NCI-H2081 treated with DMSO at 0.1 percent for 48 hours (cell line): ENCODE measurements at regions not wholly inside any gene's neighbourhood (a gene's known extent, or its start where the extent isn't known, plus 50 kb on each side); places are given as distances from the start of the nearest gene placed in this dataset.
"Not testable (repeated sequence)": the region's sequence is repeated elsewhere in the genome, so short reads cannot be mapped to it uniquely, and the experiment has no call there.

ENCODE experiments used
- DNase-seq: peaks from one replicate; lab custom pipeline; 2025; lab: John Stamatoyannopoulos, UW

- no peak for DNase-seq
These were observed 688.4 kb downstream of the HTR1B start for GRCh38 chr6:76774781-76775384.

- DNase-seq, result no peak
These were observed 690.3 kb downstream of the HTR1B start for GRCh38 chr6:76772951-76773350.

- DNase-seq, result no peak
These were observed 692.1 kb downstream of the HTR1B start for GRCh38 chr6:76771059-76771634.

DNA sequence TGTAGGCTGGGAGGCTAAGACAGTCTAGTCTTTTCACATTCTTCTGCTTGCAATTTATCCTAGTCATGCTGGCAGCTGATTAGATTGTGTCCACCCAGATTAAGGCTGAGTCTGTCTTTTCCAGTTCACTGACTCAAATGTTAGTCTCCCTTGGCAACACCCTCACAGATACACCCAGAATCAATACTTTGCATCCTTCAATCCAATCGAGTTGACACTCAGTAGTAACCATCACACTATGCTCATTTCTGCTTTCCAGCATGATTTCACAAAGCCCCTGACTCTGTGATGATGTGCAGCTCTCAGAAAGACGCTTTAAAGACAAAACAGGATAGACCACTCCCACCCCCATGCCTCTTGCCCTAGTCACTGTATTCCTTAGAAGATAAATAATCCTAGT is 693.0 kb downstream of the HTR1B start:
- DNase-seq, result no peak

DNA sequence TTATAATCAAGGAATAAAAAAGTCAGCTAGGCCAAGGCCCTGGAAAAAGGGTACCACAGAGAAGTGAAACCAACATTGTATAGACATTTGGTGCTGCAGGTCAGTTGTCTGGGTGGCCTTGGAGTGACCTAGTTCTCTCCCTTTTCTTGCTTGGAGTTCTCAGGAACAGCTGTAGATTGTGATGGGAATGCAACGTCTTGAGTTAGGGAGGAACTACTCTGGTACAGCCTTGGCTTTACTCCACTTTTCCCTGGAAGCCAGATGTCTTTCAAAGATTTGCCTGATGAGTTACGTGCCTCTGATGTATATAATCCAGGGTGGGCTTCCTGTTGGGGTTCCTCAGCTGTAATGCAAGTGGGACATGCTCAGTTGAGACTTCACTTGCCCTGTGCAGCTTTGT is 694.7 kb downstream of the HTR1B start:
- DNase-seq, result no peak

GRCh38 chr6:76764057-76764456 is 691.6 kb upstream of the IMPG1 start:
- no peak for DNase-seq

DNA sequence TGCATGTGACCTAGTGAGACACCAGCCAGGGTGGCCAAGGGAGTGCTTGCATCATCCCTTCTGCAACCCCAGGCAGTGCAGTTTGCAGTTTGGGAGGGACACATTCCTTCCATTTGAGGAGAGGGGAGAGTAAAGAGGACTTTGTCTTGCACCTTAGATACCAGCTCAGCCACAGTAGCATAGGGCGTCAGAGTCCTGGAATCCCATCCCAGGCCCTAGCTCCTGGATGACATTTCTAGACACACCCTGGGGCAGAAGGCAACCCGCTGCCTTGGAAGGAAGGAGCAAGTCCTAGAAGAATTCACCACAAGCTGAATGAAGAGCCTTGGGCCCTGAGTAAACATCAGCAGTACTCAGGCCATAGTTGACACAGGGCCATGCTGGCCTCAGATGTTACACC is 680.4 kb upstream of the IMPG1 start:
- no peak for DNase-seq

GRCh38 chr6:76745388-76745787 is 672.9 kb upstream of the IMPG1 start:
- DNase-seq, result not testable (repeated sequence)

- not testable (repeated sequence) for DNase-seq
These were observed 671.8 kb upstream of the IMPG1 start for GRCh38 chr6:76744151-76744720.

- no peak for DNase-seq
These were observed 670.5 kb upstream of the IMPG1 start for GRCh38 chr6:76742919-76743318.

- no peak for DNase-seq
These were observed 647.0 kb upstream of the IMPG1 start for GRCh38 chr6:76719449-76719848.

DNA sequence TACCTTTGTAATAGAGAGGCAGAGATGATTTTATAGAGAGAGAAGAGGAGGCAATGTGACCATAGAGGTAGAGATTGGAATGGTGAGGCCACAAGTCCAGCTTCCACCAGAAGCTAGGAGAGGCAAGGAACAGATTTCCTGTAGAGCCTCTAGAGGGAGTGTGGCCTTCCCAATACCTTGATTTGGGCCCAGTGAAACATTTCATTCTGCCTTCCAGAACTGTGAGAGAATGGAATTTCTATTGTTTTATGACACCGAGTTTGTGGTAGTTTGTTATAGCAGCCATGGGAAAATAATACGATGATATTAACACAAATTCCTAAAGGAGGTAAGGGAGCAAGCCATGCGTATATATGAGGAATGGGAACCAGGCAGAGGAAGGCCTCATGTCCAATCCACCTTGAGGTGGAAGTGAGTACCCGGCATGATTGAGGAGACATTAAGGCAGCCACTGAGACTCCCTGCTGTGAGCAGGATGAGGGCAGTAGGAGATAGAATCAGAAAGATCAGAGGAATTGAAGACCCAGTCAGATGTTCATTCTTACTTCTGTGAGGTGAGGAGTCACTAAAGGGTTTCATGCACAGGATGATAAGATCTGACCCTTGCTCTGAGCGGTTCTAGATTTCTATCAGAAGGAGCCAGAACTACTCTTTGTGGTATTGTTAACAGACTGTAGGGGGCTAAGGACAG is 636.3 kb upstream of the IMPG1 start:
- DNase-seq, result no peak

DNA sequence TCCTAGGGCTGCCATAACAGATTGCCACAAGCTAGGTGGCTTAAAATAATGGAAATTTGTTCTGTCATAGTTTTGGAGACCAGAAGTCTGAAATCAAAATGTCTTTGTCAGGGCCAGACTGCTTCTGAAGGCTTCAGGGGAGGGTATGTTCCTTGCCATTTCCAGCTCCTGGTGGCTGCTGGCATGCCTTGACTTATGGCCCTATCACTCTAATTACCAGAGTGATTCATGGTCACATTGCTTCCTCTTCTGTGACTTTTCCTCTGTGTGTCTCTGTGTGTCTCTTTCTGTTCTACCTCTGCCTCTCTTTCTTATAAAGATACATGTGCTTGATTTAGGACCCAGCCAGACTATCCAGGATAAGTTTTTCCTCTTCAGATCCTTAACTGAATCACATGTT is 635.2 kb upstream of the IMPG1 start:
- no peak for DNase-seq

- no peak for DNase-seq
These were observed 634.2 kb upstream of the IMPG1 start for GRCh38 chr6:76706631-76707030.

GRCh38 chr6:76706086-76706485 is 633.6 kb upstream of the IMPG1 start:
- DNase-seq, result no peak

DNA sequence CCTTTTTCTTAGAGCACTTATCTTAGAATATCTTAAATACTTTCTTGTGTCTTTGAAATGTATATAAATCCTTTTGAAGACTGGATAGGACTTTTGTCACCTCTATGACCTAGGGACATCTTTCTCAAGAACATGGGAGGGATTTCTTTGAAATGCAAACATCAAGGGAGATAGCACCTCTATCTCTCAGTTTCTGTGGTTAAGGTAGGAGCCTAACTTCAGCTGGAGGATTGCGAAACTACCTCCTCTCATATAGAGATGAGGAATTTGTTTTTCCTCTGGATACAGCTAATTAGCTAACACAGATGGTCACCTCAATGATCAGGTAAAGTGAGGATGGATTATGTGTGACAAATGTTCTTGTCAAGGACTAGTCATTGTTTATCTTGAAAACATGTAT is 631.3 kb upstream of the IMPG1 start:
- DNase-seq, result no peak

- DNase-seq, result no peak
These were observed 630.8 kb upstream of the IMPG1 start for GRCh38 chr6:76703285-76703684.

GRCh38 chr6:76702187-76702586 is 629.7 kb upstream of the IMPG1 start:
- no peak for DNase-seq

- DNase-seq, result no peak
These were observed 629.1 kb upstream of the IMPG1 start for GRCh38 chr6:76701610-76702009.

GRCh38 chr6:76697585-76697984 is 625.1 kb upstream of the IMPG1 start:
- no peak for DNase-seq

DNA sequence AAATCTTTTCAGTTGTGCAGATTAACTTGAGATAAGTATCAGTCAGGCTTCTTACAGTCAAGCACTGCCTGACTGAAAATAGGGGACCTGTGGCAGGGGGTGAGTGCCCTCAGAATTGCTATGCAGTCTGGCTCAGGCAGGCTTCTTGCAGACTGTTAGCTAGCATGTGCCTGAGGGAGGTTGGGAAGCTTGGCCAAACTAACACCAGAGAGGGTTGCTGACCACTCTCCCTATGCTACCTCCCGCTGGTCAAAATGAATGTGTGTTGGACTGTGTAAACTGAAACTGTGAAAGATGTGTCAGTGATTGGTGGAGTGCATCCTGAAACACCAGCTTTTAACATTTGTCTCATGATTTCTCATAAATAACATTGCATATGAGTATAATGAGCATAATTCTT is 622.3 kb upstream of the IMPG1 start:
- no peak for DNase-seq

- no peak for DNase-seq
These were observed 612.4 kb upstream of the IMPG1 start for GRCh38 chr6:76684875-76685274.

DNA sequence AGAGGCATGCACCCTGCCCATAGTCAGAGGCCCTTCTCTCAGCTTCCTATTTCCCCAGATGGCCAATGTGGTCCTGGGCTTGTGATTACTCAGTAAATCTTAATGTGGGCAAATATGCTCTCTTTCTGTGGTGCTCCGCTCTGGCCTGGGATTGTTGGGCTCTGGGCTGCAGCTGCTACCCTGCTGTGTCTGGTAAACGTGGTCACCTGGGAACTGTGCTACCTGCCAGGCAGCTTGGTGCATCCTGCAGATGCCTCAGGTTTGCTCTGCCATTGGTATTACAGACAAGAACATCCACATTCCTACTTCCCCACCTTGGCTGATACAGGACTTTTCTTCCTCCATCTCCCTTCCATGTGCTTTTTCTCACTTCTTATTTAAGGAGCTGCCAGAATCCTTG is 611.5 kb upstream of the IMPG1 start:
- DNase-seq, result no peak
